ENCODE measurements at regions not wholly inside any gene's neighbourhood (a gene's known extent, or its start where the extent isn't known, plus 50 kb on each side); places are given as distances from the start of the nearest gene placed in this dataset.

- TF ChIP-seq CTCF (IDR thresholded peaks at IDR 0.05) = no peak
- TF ChIP-seq REST (IDR thresholded peaks at IDR 0.05; ENCODE audit: insufficient read depth in 1 of 2, low read depth in 2 of 2, low read length in 1 of 2) = no peak
- TF ChIP-seq POLR2AphosphoS5 (IDR thresholded peaks at IDR 0.05; ENCODE audit: low read depth, low read length) = no peak
- no peak for TF ChIP-seq SIN3A (IDR thresholded peaks at IDR 0.05; ENCODE audit: borderline replicate concordance, insufficient read depth, low read depth, low read length)
- no peak for TF ChIP-seq TCF7L2 (IDR thresholded peaks at IDR 0.05; ENCODE audit: low read depth, low read length)
Observed at GRCh38 chr17:72021417-72022041, 99.3 kb upstream of the SOX9 start.

Data from Panc1 (cell line).